Stimulated activated naive CD8-positive, alpha-beta T cell treated with anti-CD3 and anti-CD28 coated beads, Interleukin-15, Interleukin-2, amounts not matched to agents 100 U/mL and 50 U/mL, for 24 hours (primary cell): ENCODE measurements at regions not wholly inside any gene's neighbourhood (a gene's known extent, or its start where the extent isn't known, plus 50 kb on each side); places are given as distances from the start of the nearest gene placed in this dataset.

ENCODE experiments used
- ATAC-seq: fragments of 150-1000 bp; cut with Tn5 transposase; one replicate; pipeline ENCODE4 v1.10.0; 2021
- DNase-seq: peaks from one replicate; pipeline ENCODE4 v3.0.0; 2021

- no peak for DNase-seq
- no peak for ATAC-seq
Measured at GRCh38 chr4:29521281-29521680, 1198.9 kb upstream of the PCDH7 start.

GRCh38 chr4:29536745-29537144, 1183.4 kb upstream of the PCDH7 start:
- no peak for ATAC-seq
- no peak for DNase-seq

- no peak for DNase-seq
- ATAC-seq = no peak
Measured at GRCh38 chr4:29538889-29539646, 1181.1 kb upstream of the PCDH7 start.

- no peak for DNase-seq
- ATAC-seq = no peak
Measured at GRCh38 chr4:29540439-29541102, 1179.6 kb upstream of the PCDH7 start.

GRCh38 chr4:29541757-29542156, 1178.4 kb upstream of the PCDH7 start:
- no peak for ATAC-seq
- no peak for DNase-seq

GRCh38 chr4:29549342-29549741, 1170.8 kb upstream of the PCDH7 start:
- DNase-seq = no peak
- ATAC-seq = no peak

- ATAC-seq (no peak), DNase-seq (no peak)
Measured at GRCh38 chr4:29551821-29552220, 1168.3 kb upstream of the PCDH7 start.

GRCh38 chr4:29553846-29554245, 1166.3 kb upstream of the PCDH7 start:
- ATAC-seq (no peak), DNase-seq (no peak)

- DNase-seq (no peak), ATAC-seq (no peak)
Measured at GRCh38 chr4:29558789-29559188, 1161.4 kb upstream of the PCDH7 start.

GRCh38 chr4:29559286-29559685, 1160.9 kb upstream of the PCDH7 start:
- no peak for DNase-seq
- ATAC-seq = no peak

GRCh38 chr4:29560452-29560851, 1159.7 kb upstream of the PCDH7 start:
- DNase-seq (no peak), ATAC-seq (no peak)

- no peak for ATAC-seq
- DNase-seq = no peak
Measured at GRCh38 chr4:29565256-29565655, 1154.9 kb upstream of the PCDH7 start.

GRCh38 chr4:29566371-29566770, 1153.8 kb upstream of the PCDH7 start:
- ATAC-seq = no peak

GRCh38 chr4:29571322-29571721, 1148.8 kb upstream of the PCDH7 start:
- no peak for DNase-seq
- ATAC-seq = no peak

More at GRCh38 chr4:29566371-29566770, 1153.8 kb upstream of the PCDH7 start:
- DNase-seq = no peak

GRCh38 chr4:29578329-29578728, 1141.8 kb upstream of the PCDH7 start:
- ATAC-seq (no peak), DNase-seq (no peak)

- ATAC-seq = no peak
Measured at GRCh38 chr4:29581457-29581856, 1138.7 kb upstream of the PCDH7 start.

GRCh38 chr4:29588617-29589016, 1131.6 kb upstream of the PCDH7 start:
- ATAC-seq (no peak), DNase-seq (no peak)

More at GRCh38 chr4:29581457-29581856, 1138.7 kb upstream of the PCDH7 start:
- no peak for DNase-seq

- DNase-seq (no peak), ATAC-seq (no peak)
Measured at GRCh38 chr4:29596228-29596627, 1123.9 kb upstream of the PCDH7 start.

GRCh38 chr4:29619168-29619567, 1101.0 kb upstream of the PCDH7 start:
- no peak for DNase-seq
- no peak for ATAC-seq

GRCh38 chr4:29632199-29632598, 1088.0 kb upstream of the PCDH7 start:
- DNase-seq (no peak), ATAC-seq (no peak)

GRCh38 chr4:29636961-29637360, 1083.2 kb upstream of the PCDH7 start:
- no peak for DNase-seq
- no peak for ATAC-seq

- no peak for ATAC-seq
Measured at GRCh38 chr4:29653221-29653620, 1066.9 kb upstream of the PCDH7 start.

GRCh38 chr4:29680644-29681043, 1039.5 kb upstream of the PCDH7 start:
- DNase-seq (no peak), ATAC-seq (no peak)

More at GRCh38 chr4:29653221-29653620, 1066.9 kb upstream of the PCDH7 start:
- no peak for DNase-seq

GRCh38 chr4:29704059-29704458, 1016.1 kb upstream of the PCDH7 start:
- DNase-seq = no peak

More at GRCh38 chr4:29704059-29704458, 1016.1 kb upstream of the PCDH7 start:
- ATAC-seq = no peak
